Progenitor cell of endocrine pancreas (in vitro differentiated cells): ENCODE measurements at regions not wholly inside any gene's neighbourhood (a gene's known extent, or its start where the extent isn't known, plus 50 kb on each side); places are given as distances from the start of the nearest gene placed in this dataset.
A peak's percentile ranks its signal among the peaks of the same experiment; 100 is the strongest.
"Not testable (repeated sequence)": the region's sequence is repeated elsewhere in the genome, so short reads cannot be mapped to it uniquely, and the experiment has no call there.

ENCODE experiments used
- DNase-seq: peaks from one replicate; pipeline ENCODE4 v3.0.0; 2021; ENCODE audit warnings: low spot score; ENCODE audit not compliant: unreplicated experiment
- H3K27ac Mint-ChIP-seq: 2 replicates; pipeline ENCODE4 v1.8.0; 2021; ENCODE audit warnings: mild to moderate bottlenecking, moderate library complexity, mixed read lengths
- H3K27me3 Mint-ChIP-seq: 2 replicates; pipeline ENCODE4 v1.8.0; 2021; ENCODE audit warnings: mixed read lengths
- H3K36me3 Mint-ChIP-seq: 2 replicates; pipeline ENCODE4 v1.8.0; 2022; ENCODE audit warnings: mixed read lengths; ENCODE audit not compliant: insufficient read depth
- H3K4me1 Mint-ChIP-seq: 2 replicates; pipeline ENCODE4 v1.8.0; 2021; ENCODE audit warnings: low read depth, mixed read lengths
- H3K4me3 Mint-ChIP-seq: 2 replicates; pipeline ENCODE4 v1.8.0; 2021; ENCODE audit warnings: low read depth, mild to moderate bottlenecking, moderate library complexity, mixed read lengths
- H3K9me3 Mint-ChIP-seq: 2 replicates; pipeline ENCODE4 v1.8.0; 2021; ENCODE audit warnings: low read depth, mixed read lengths
- CTCF ChIP-seq: fragments of 200-600 bp; sonication (generic); IDR thresholded peaks from one replicate; pipeline ENCODE4 v1.5.0; 2021; ENCODE audit warnings: antibody characterized with exemption, mild to moderate bottlenecking; ENCODE audit not compliant: unreplicated experiment

GRCh38 chr2:225756198-225756597 lies 356.7 kb downstream of the NYAP2 start:
- TF ChIP-seq CTCF = no peak

GRCh38 chr2:225748609-225749008 lies 349.1 kb downstream of the NYAP2 start:
- Mint-ChIP-seq H3K4me3 (no peak overlapping the region), H3K27me3 (no peaks in the 10 kb centered on the region), H3K27ac (no peak overlapping the region), H3K4me1 (no peaks in the 10 kb centered on the region), H3K36me3 (no peaks in the 10 kb centered on the region), H3K9me3 (peaks cover 6% of the 10 kb centered on the region)
- DNase-seq = no peak
- no peak for TF ChIP-seq CTCF

More at GRCh38 chr2:225756198-225756597, 356.7 kb downstream of the NYAP2 start:
- no peak for DNase-seq
- Mint-ChIP-seq H3K27ac (no peak overlapping the region), H3K36me3 (no peaks in the 10 kb centered on the region), H3K4me1 (peaks cover 1% of the 10 kb centered on the region), H3K9me3 (no peaks in the 10 kb centered on the region), H3K4me3 (no peak overlapping the region), H3K27me3 (no peaks in the 10 kb centered on the region)

- H3K27ac Mint-ChIP-seq, H3K27me3 Mint-ChIP-seq, H3K36me3 Mint-ChIP-seq, H3K4me1 Mint-ChIP-seq, DNase-seq: not testable (repeated sequence)
- Mint-ChIP-seq H3K4me3 (peak overlapping the region; percentile 50), H3K9me3 (peaks cover 11% of the 10 kb centered on the region)
Observed at GRCh38 chr2:225743996-225744395, 344.5 kb downstream of the NYAP2 start.

- Mint-ChIP-seq H3K9me3 (peaks cover 11% of the 10 kb centered on the region), H3K4me1 (no peaks in the 10 kb centered on the region), H3K27me3 (no peaks in the 10 kb centered on the region), H3K27ac (no peak overlapping the region), H3K36me3 (no peaks in the 10 kb centered on the region), H3K4me3 (no peak overlapping the region)
- no peak for TF ChIP-seq CTCF
- DNase-seq = no peak
Observed at GRCh38 chr2:225742487-225742886, 343.0 kb downstream of the NYAP2 start.

- no peaks in the 10 kb centered on the region for H3K4me1 Mint-ChIP-seq
- no peak overlapping the region for H3K4me3 Mint-ChIP-seq
- peaks cover 8% of the 10 kb centered on the region for H3K9me3 Mint-ChIP-seq
- H3K27ac Mint-ChIP-seq = no peak overlapping the region
- H3K27me3 Mint-ChIP-seq = no peaks in the 10 kb centered on the region
- DNase-seq = no peak
- no peak for TF ChIP-seq CTCF
- H3K36me3 Mint-ChIP-seq = no peaks in the 10 kb centered on the region
Observed at GRCh38 chr2:225740086-225740485, 340.6 kb downstream of the NYAP2 start.

- Mint-ChIP-seq H3K4me1 (no peaks in the 10 kb centered on the region), H3K4me3 (no peak overlapping the region), H3K27ac (no peak overlapping the region), H3K9me3 (peaks cover 6% of the 10 kb centered on the region), H3K27me3 (no peaks in the 10 kb centered on the region), H3K36me3 (no peaks in the 10 kb centered on the region)
- no peak for TF ChIP-seq CTCF
- no peak for DNase-seq
Observed at GRCh38 chr2:225739328-225739727, 339.8 kb downstream of the NYAP2 start.
